Colonic mucosa (tissue), 4 donors: ENCODE measurements at regions not wholly inside any gene's neighbourhood (a gene's known extent, or its start where the extent isn't known, plus 50 kb on each side); places are given as distances from the start of the nearest gene placed in this dataset.
"Not testable (repeated sequence)": the region's sequence is repeated elsewhere in the genome, so short reads cannot be mapped to it uniquely, and the experiment has no call there.

Experiments
- DNase-seq: peaks from one replicate; pipeline ENCODE4 v3.0.0-alpha.2; 2020
- H3K27ac ChIP-seq: fragments of 200-600 bp; one replicate; pipeline ENCODE4 v1.8.0; 2021
- H3K27me3 ChIP-seq: fragments of 200-600 bp; one replicate; pipeline ENCODE4 v1.8.0; 2021
- H3K36me3 ChIP-seq: fragments of 200-600 bp; one replicate; pipeline ENCODE4 v1.8.0; 2021
- H3K4me1 ChIP-seq: fragments of 200-600 bp; one replicate; pipeline ENCODE4 v1.8.0; 2021; ENCODE audit warnings: mild to moderate bottlenecking
- H3K4me3 ChIP-seq: fragments of 200-600 bp; one replicate; pipeline ENCODE4 v1.8.0; 2021
- H3K9ac ChIP-seq, 2 donors: one replicate each; pipeline ENCODE4 v1.7.0; 2013; ENCODE audit warnings: control low read depth in 2 of 2, low read depth in 2 of 2, low read length in 2 of 2
- H3K9me3 ChIP-seq: fragments of 200-600 bp; one replicate; pipeline ENCODE4 v1.8.0; 2021
- CTCF ChIP-seq: fragments of 200-600 bp; IDR thresholded peaks from one replicate; pipeline ENCODE4 v1.8.0; 2022; ENCODE audit warnings: antibody characterized with exemption, mild to moderate bottlenecking
- intact Hi-C: fragments of 100-400 bp; cut with DNase I; formaldehyde crosslinking; loops from one replicate; pipeline ENCODE4 v1.14.1; 2022
- donor health status: healthy.
- donor health status: DM: no; HTN: no; CAD: no.
- donor health status: DM: no; HTN: no; CAD: no.

- no peaks in the 10 kb centered on the region for H3K36me3 ChIP-seq
- H3K4me1 ChIP-seq = no peaks in the 10 kb centered on the region
- H3K9ac ChIP-seq = no peak overlapping the region
- intact Hi-C loops = no loop called here
- TF ChIP-seq CTCF = no peak
- no peaks in the 10 kb centered on the region for H3K27me3 ChIP-seq
- H3K27ac ChIP-seq = no peak overlapping the region
- DNase-seq = no peak
- H3K9me3 ChIP-seq = no peaks in the 10 kb centered on the region
- H3K4me3 ChIP-seq = no peak overlapping the region
These were observed 185.1 kb upstream of the ZNF804A start for GRCh38 chr2:184413221-184413620.

- H3K9me3 ChIP-seq = no peaks in the 10 kb centered on the region
- TF ChIP-seq CTCF = no peak
- no peak overlapping the region for H3K9ac ChIP-seq
- DNase-seq = no peak
- H3K4me3 ChIP-seq = no peak overlapping the region
- H3K27ac ChIP-seq = no peak overlapping the region
- H3K4me1 ChIP-seq = no peaks in the 10 kb centered on the region
- no peaks in the 10 kb centered on the region for H3K36me3 ChIP-seq
- intact Hi-C loops = no loop called here
- H3K27me3 ChIP-seq = no peaks in the 10 kb centered on the region
These were observed 184.6 kb upstream of the ZNF804A start for GRCh38 chr2:184413671-184414229.

- intact Hi-C loops = no loop called here
- no peaks in the 10 kb centered on the region for H3K36me3 ChIP-seq
These were observed 182.0 kb upstream of the ZNF804A start for GRCh38 chr2:184416146-184416913.

GRCh38 chr2:184419744-184420143, 178.6 kb upstream of the ZNF804A start:
- intact Hi-C loops = no loop called here
- Histone ChIP-seq H3K36me3 (no peaks in the 10 kb centered on the region), H3K27me3 (no peaks in the 10 kb centered on the region), H3K9me3 (no peaks in the 10 kb centered on the region), H3K4me3 (no peak overlapping the region), H3K9ac (no peak overlapping the region), H3K27ac (no peak overlapping the region), H3K4me1 (no peaks in the 10 kb centered on the region)
- no peak for TF ChIP-seq CTCF
- DNase-seq = no peak

More at GRCh38 chr2:184416146-184416913, 182.0 kb upstream of the ZNF804A start:
- no peaks in the 10 kb centered on the region for H3K4me1 ChIP-seq
- H3K4me3 ChIP-seq = no peak overlapping the region
- H3K9ac ChIP-seq = no peak overlapping the region
- no peak overlapping the region for H3K27ac ChIP-seq
- DNase-seq = no peak
- no peak for TF ChIP-seq CTCF
- no peaks in the 10 kb centered on the region for H3K27me3 ChIP-seq
- no peaks in the 10 kb centered on the region for H3K9me3 ChIP-seq

- H3K9me3 ChIP-seq, H3K4me3 ChIP-seq, H3K9ac ChIP-seq, intact Hi-C loops, H3K4me1 ChIP-seq, H3K27ac ChIP-seq, H3K27me3 ChIP-seq, DNase-seq, H3K36me3 ChIP-seq: not testable (repeated sequence)
These were observed 176.9 kb upstream of the ZNF804A start for GRCh38 chr2:184421456-184421855.

GRCh38 chr2:184425083-184425482, 173.2 kb upstream of the ZNF804A start:
- no peak overlapping the region for H3K9ac ChIP-seq
- no peak for TF ChIP-seq CTCF
- no peak overlapping the region for H3K4me3 ChIP-seq
- no peaks in the 10 kb centered on the region for H3K27me3 ChIP-seq
- no peaks in the 10 kb centered on the region for H3K4me1 ChIP-seq
- no peak for DNase-seq
- no peaks in the 10 kb centered on the region for H3K9me3 ChIP-seq
- H3K27ac ChIP-seq = no peak overlapping the region
- intact Hi-C loops = no loop called here
- H3K36me3 ChIP-seq = no peaks in the 10 kb centered on the region
